ENCODE measurements at regions not wholly inside any gene's neighbourhood (a gene's known extent, or its start where the extent isn't known, plus 50 kb on each side); places are given as distances from the start of the nearest gene placed in this dataset.

- peaks cover 10% of the 10 kb centered on the region for H4K20me1 ChIP-seq (ENCODE audit: low read depth)
- no peak overlapping the region for H3K4me3 Mint-ChIP-seq
- H3K9me3 ChIP-seq (ENCODE audit: low read depth) = no peaks in the 10 kb centered on the region
- no peak for TF ChIP-seq EZH2phosphoT487 (IDR thresholded peaks at IDR 0.05)
- no peak for TF ChIP-seq CTCF (IDR thresholded peaks at IDR 0.05)
- DNase-seq (ENCODE audit: low spot score) = no peak
- peaks cover 73% of the 10 kb centered on the region for H3K4me1 Mint-ChIP-seq
- no peak overlapping the region for H3K9ac ChIP-seq
- no peak overlapping the region for H3K27ac Mint-ChIP-seq
- no peaks in the 10 kb centered on the region for H3K27me3 Mint-ChIP-seq (ENCODE audit: insufficient read depth, low read depth)
- H3F3A ChIP-seq (ENCODE audit: low read depth) = peaks cover 14% of the 10 kb centered on the region
- H3K27me3 ChIP-seq = no peaks in the 10 kb centered on the region
- H3K36me3 Mint-ChIP-seq = no peaks in the 10 kb centered on the region
- H3K4me2 ChIP-seq = no peak overlapping the region
- H3K36me3 ChIP-seq = no peaks in the 10 kb centered on the region
- no peak overlapping the region for H3K4me3 ChIP-seq
- H3K79me2 ChIP-seq (ENCODE audit: low read depth) = no peaks in the 10 kb centered on the region
- peaks cover 19% of the 10 kb centered on the region for H3K4me1 ChIP-seq
- no peak overlapping the region for H2AFZ ChIP-seq (replicated peaks)
- no peak overlapping the region for H3K27ac ChIP-seq
- H3K9me3 Mint-ChIP-seq = peaks cover 2% of the 10 kb centered on the region
These were observed 385.7 kb downstream of the PLK2 start for GRCh38 chr5:58074222-58074621.

DNA sequence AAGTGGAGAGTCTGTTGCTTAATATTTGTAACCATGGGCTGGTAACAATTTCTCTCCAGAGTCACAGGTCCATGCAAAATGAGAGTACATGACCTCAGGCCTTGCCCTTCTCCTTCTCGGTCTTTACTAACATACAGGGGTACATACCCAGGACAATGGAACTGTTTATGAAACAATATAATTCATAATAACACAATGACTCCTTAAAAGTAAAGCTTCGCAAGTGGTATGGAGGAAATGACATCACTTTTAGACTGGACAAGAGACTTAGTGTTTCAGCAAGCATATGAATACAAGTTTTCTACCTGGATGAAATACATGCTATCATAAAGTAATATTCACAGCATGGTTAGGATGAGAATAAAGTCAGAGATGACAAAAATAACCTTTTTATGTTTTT is 386.6 kb downstream of the PLK2 start:
- Mint-ChIP-seq H3K27me3 (ENCODE audit: insufficient read depth, low read depth) (no peaks in the 10 kb centered on the region), H3K36me3 (no peaks in the 10 kb centered on the region), H3K9me3 (peaks cover 4% of the 10 kb centered on the region), H3K27ac (peak overlapping the region; percentile 64), H3K4me1 (peaks cover 66% of the 10 kb centered on the region), H3K4me3 (no peak overlapping the region)
- no peak for DNase-seq (ENCODE audit: low spot score)
- Histone ChIP-seq H3K27ac (no peak overlapping the region), H2AFZ (replicated peaks) (no peak overlapping the region), H3K79me2 (ENCODE audit: low read depth) (no peaks in the 10 kb centered on the region), H3K9me3 (ENCODE audit: low read depth) (no peaks in the 10 kb centered on the region), H3K36me3 (no peaks in the 10 kb centered on the region), H3K9ac (no peak overlapping the region), H3K4me2 (no peak overlapping the region), H3K4me3 (no peak overlapping the region), H3F3A (ENCODE audit: low read depth) (peaks cover 14% of the 10 kb centered on the region), H3K4me1 (peaks cover 19% of the 10 kb centered on the region), H3K27me3 (no peaks in the 10 kb centered on the region), H4K20me1 (ENCODE audit: low read depth) (peaks cover 10% of the 10 kb centered on the region)
- TF ChIP-seq CTCF (IDR thresholded peaks at IDR 0.05) (no peak), EZH2phosphoT487 (IDR thresholded peaks at IDR 0.05) (no peak), EZH2 (IDR thresholded peaks at IDR 0.05) (no peak)

DNA sequence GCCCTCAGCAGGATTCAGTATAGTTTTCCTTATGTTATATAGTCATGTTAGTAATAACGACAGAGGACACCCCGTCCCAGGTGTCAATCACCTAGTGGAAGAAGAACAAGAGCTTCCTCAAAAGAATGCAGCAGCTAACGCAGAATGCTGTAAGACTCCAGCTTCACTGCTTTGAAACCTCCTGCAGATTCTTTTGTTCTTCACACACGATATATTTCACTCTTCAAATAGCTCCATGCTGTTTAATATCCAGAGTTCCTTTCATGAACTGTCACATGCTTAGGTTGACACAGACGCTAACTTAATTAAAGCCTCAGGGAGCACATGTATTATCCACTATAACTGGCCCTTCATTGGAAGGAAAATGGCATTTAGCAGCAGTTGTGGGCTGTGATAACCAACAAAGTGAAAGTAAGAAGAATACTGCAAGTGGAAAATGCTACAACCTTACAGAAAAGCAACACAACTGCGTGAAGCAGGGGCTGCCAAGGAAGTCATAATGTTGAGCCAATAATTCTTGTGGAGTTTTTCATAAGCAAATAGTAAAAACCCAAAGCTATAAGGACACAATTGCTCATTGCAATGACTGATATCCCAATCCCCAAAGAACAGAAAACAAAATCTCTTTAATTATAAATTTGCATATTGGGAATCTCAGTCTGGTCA is 387.5 kb downstream of the PLK2 start:
- H3K27me3 ChIP-seq = no peaks in the 10 kb centered on the region
- H3K4me1 ChIP-seq = peaks cover 19% of the 10 kb centered on the region
- no peak overlapping the region for H3K4me3 ChIP-seq
- H2AFZ ChIP-seq (replicated peaks) = no peak overlapping the region
- H3K27ac Mint-ChIP-seq = peak overlapping the region; percentile 65
- no peak overlapping the region for H3K27ac ChIP-seq
- peak overlapping the region; percentile 15 for H3K4me2 ChIP-seq
- no peak for TF ChIP-seq EZH2 (IDR thresholded peaks at IDR 0.05)
- TF ChIP-seq EZH2phosphoT487 (IDR thresholded peaks at IDR 0.05) = no peak
- no peak for TF ChIP-seq CTCF (IDR thresholded peaks at IDR 0.05)
- H3F3A ChIP-seq (ENCODE audit: low read depth) = peaks cover 14% of the 10 kb centered on the region
- H3K9ac ChIP-seq = no peak overlapping the region
- no peaks in the 10 kb centered on the region for H3K36me3 Mint-ChIP-seq
- H3K79me2 ChIP-seq (ENCODE audit: low read depth) = no peaks in the 10 kb centered on the region
- H3K9me3 Mint-ChIP-seq = peaks cover 11% of the 10 kb centered on the region
- H3K4me1 Mint-ChIP-seq = peaks cover 58% of the 10 kb centered on the region
- no peaks in the 10 kb centered on the region for H3K9me3 ChIP-seq (ENCODE audit: low read depth)
- no peaks in the 10 kb centered on the region for H3K27me3 Mint-ChIP-seq (ENCODE audit: insufficient read depth, low read depth)
- peak; percentile 41 for DNase-seq (ENCODE audit: low spot score)
- peaks cover 10% of the 10 kb centered on the region for H4K20me1 ChIP-seq (ENCODE audit: low read depth)
- peak overlapping the region; percentile 18 for H3K4me3 Mint-ChIP-seq
- no peaks in the 10 kb centered on the region for H3K36me3 ChIP-seq
